ENCODE measurements at regions not wholly inside any gene's neighbourhood (a gene's known extent, or its start where the extent isn't known, plus 50 kb on each side); places are given as distances from the start of the nearest gene placed in this dataset.

DNA sequence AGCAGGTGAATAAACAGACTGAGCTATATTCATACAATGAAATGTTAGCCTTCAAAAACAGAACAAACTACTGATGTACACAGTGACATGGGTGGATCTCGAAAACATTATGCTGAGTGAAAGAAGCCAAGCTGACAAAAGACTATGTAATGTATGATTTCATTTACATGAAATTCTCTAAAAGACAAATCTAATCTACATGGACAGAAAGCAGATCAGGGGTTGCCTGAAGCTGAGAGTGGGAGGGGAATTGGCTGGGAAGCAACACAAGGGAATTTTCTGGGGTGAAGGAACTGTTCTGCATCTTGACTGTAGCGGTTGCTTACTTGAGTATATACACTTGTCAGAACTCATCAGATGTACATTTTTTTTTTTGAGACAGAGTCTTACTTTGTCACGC lies 121.7 kb upstream of the SVIL start:
- TF ChIP-seq, protein P1, sequence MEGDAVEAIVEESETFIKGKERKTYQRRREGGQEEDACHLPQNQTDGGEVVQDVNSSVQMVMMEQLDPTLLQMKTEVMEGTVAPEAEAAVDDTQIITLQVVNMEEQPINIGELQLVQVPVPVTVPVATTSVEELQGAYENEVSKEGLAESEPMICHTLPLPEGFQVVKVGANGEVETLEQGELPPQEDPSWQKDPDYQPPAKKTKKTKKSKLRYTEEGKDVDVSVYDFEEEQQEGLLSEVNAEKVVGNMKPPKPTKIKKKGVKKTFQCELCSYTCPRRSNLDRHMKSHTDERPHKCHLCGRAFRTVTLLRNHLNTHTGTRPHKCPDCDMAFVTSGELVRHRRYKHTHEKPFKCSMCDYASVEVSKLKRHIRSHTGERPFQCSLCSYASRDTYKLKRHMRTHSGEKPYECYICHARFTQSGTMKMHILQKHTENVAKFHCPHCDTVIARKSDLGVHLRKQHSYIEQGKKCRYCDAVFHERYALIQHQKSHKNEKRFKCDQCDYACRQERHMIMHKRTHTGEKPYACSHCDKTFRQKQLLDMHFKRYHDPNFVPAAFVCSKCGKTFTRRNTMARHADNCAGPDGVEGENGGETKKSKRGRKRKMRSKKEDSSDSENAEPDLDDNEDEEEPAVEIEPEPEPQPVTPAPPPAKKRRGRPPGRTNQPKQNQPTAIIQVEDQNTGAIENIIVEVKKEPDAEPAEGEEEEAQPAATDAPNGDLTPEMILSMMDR (IDR thresholded peaks at IDR 0.05), result no peak
- no peak for TF ChIP-seq POLR2A (IDR thresholded peaks at IDR 0.05)
